Activated CD4-positive, alpha-beta T cell treated with anti-CD3 and anti-CD28 coated beads for 4 hours (primary cell): ENCODE measurements at regions not wholly inside any gene's neighbourhood (a gene's known extent, or its start where the extent isn't known, plus 50 kb on each side); places are given as distances from the start of the nearest gene placed in this dataset.
"Not testable (repeated sequence)": the region's sequence is repeated elsewhere in the genome, so short reads cannot be mapped to it uniquely, and the experiment has no call there.

Source experiments
- DNase-seq, 2 donors: peaks; one replicate each; pipeline ENCODE4 v3.0.0-alpha.2; 2020

GRCh38 chr2:196284144-196284844, 112.9 kb upstream of the STK17B start:
- no peak for DNase-seq

GRCh38 chr2:196284866-196285557, 113.6 kb upstream of the STK17B start:
- DNase-seq = no peak

- no peak for DNase-seq
These were observed 115.4 kb upstream of the STK17B start for GRCh38 chr2:196286821-196287220.

- no peak for DNase-seq
These were observed 116.1 kb upstream of the STK17B start for GRCh38 chr2:196287523-196287922.

- no peak for DNase-seq
These were observed 116.7 kb upstream of the STK17B start for GRCh38 chr2:196288006-196288538.

GRCh38 chr2:196289000-196289399, 117.6 kb upstream of the STK17B start:
- no peak for DNase-seq

GRCh38 chr2:196290136-196290535, 118.8 kb upstream of the STK17B start:
- DNase-seq = no peak

GRCh38 chr2:196290569-196290968, 119.2 kb upstream of the STK17B start:
- DNase-seq = no peak

GRCh38 chr2:196291426-196291825, 120.0 kb upstream of the STK17B start:
- DNase-seq = no peak

- DNase-seq = no peak
These were observed 120.8 kb upstream of the STK17B start for GRCh38 chr2:196291873-196292800.

GRCh38 chr2:196293751-196294515, 122.6 kb upstream of the STK17B start:
- DNase-seq = no peak

GRCh38 chr2:196294516-196294909, 123.1 kb upstream of the STK17B start:
- DNase-seq = no peak

GRCh38 chr2:196295005-196295404, 123.6 kb upstream of the STK17B start:
- no peak for DNase-seq

GRCh38 chr2:196298106-196298723, 126.8 kb upstream of the STK17B start:
- not testable (repeated sequence) for DNase-seq

GRCh38 chr2:196307775-196308305, 136.5 kb upstream of the STK17B start:
- no peak for DNase-seq

- no peak for DNase-seq
These were observed 138.3 kb upstream of the STK17B start for GRCh38 chr2:196309691-196310090.

GRCh38 chr2:196314157-196314556, 142.8 kb upstream of the STK17B start:
- DNase-seq = no peak

GRCh38 chr2:196314780-196315179, 143.4 kb upstream of the STK17B start:
- no peak for DNase-seq

- no peak for DNase-seq
These were observed 144.1 kb upstream of the STK17B start for GRCh38 chr2:196315388-196316049.

- no peak for DNase-seq
These were observed 144.7 kb upstream of the STK17B start for GRCh38 chr2:196316050-196316430.
